ENCODE measurements at regions not wholly inside any gene's neighbourhood (a gene's known extent, or its start where the extent isn't known, plus 50 kb on each side); places are given as distances from the start of the nearest gene placed in this dataset.

DNA sequence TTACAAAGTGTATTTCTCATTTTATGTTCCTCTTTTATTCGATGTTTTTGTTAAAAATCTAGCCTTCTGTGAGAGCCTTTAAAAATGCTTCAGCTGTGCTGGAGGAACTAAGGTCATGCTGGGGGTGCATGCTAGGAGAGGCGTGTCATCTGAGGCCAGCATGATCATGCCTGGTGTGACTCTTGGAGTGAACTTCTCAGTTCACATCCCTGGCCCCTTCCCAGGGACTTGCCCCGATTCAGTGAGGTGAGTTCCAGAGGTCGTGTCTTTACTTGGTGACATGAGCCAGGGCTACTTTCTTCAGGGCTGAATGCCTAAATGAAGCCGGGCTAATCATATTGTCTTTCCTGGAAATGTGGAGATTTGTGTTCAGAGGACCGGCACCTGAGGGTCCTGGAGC is 264.9 kb downstream of the MREG start:
- H3K4me3 ChIP-seq, result no peak overlapping the region
- in situ Hi-C loops (cut with MboI), result no loop called here
- no peaks in the 10 kb centered on the region; a peak in 1 of 4 replicates for H3K27me3 ChIP-seq (replicated peaks in 1 of 2; ENCODE audit: control insufficient read depth in 2 of 2, insufficient read depth in 2 of 2, low read length in 1 of 2)
- ChIA-PET SMC1A (ENCODE audit: uncharacterized antibody, unreplicated experiment) (interaction anchor here (0.5 to 2.7 kb wide), 6 partner anchors 12 to 170 kb away, joined by 4 to 14 read pairs (median 6); no protein-coding TSS in a partner anchor), RAD21 (ENCODE audit: unreplicated experiment) (interaction anchor here (1.1 to 1.4 kb wide), 3 partner anchors 19 to 147 kb away, joined by 3 read pairs; no protein-coding TSS in a partner anchor), POLR2A (no interaction called here), CTCF (interaction anchor here (0.9 kb wide), 1 partner anchor 82 kb away, joined by 3 read pairs; no protein-coding TSS in a partner anchor)
- no peak for TF ChIP-seq NRF1 (conservative IDR thresholded peaks at IDR 0.05; ENCODE audit: low read depth, low read length)
- TF ChIP-seq, protein P1, sequence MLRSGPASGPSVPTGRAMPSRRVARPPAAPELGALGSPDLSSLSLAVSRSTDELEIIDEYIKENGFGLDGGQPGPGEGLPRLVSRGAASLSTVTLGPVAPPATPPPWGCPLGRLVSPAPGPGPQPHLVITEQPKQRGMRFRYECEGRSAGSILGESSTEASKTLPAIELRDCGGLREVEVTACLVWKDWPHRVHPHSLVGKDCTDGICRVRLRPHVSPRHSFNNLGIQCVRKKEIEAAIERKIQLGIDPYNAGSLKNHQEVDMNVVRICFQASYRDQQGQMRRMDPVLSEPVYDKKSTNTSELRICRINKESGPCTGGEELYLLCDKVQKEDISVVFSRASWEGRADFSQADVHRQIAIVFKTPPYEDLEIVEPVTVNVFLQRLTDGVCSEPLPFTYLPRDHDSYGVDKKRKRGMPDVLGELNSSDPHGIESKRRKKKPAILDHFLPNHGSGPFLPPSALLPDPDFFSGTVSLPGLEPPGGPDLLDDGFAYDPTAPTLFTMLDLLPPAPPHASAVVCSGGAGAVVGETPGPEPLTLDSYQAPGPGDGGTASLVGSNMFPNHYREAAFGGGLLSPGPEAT (IDR thresholded peaks at IDR 0.05; ENCODE audit: low read depth), result no peak
- no peak for TF ChIP-seq ZNF24 (IDR thresholded peaks at IDR 0.05)
- no peak for TF ChIP-seq POU2F2 (IDR thresholded peaks at IDR 0.05; ENCODE audit: borderline replicate concordance, low read depth, low read length)
- no peak for TF ChIP-seq CBX5 (IDR thresholded peaks at IDR 0.05; ENCODE audit: low read depth)
- TF ChIP-seq, protein P2, sequence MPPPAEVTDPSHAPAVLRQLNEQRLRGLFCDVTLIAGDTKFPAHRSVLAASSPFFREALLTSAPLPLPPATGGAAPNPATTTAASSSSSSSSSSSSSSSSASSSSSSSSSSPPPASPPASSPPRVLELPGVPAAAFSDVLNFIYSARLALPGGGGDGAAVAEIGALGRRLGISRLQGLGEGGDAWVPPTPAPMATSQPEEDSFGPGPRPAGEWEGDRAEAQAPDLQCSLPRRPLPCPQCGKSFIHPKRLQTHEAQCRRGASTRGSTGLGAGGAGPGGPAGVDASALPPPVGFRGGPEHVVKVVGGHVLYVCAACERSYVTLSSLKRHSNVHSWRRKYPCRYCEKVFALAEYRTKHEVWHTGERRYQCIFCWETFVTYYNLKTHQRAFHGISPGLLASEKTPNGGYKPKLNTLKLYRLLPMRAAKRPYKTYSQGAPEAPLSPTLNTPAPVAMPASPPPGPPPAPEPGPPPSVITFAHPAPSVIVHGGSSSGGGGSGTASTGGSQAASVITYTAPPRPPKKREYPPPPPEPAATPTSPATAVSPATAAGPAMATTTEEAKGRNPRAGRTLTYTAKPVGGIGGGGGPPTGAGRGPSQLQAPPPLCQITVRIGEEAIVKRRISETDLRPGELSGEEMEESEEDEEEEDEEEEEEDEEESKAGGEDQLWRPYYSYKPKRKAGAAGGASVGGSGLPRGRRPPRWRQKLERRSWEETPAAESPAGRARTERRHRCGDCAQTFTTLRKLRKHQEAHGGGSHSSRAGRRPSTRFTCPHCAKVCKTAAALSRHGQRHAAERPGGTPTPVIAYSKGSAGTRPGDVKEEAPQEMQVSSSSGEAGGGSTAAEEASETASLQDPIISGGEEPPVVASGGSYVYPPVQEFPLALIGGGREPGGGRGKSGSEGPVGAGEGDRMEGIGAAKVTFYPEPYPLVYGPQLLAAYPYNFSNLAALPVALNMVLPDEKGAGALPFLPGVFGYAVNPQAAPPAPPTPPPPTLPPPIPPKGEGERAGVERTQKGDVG (CRISPR knock-in tag; IDR thresholded peaks at IDR 0.05), result no peak
- TF ChIP-seq ZNF274 (IDR thresholded peaks at IDR 0.05; ENCODE audit: insufficient read depth, insufficient read length), result no peak
- TF ChIP-seq BHLHE40 (IDR thresholded peaks at IDR 0.05; ENCODE audit: borderline replicate concordance in 1 of 2, low read depth in 2 of 2, low read length in 1 of 2), result no peak
- TF ChIP-seq EP300 (IDR thresholded peaks at IDR 0.05; ENCODE audit: borderline replicate concordance in 1 of 2, control insufficient read depth in 1 of 2, low read depth in 2 of 2, low read length in 2 of 2), result no peak
- TF ChIP-seq NFXL1 (IDR thresholded peaks at IDR 0.05; ENCODE audit: borderline replicate concordance), result no peak
- TF ChIP-seq POLR2AphosphoS5 (IDR thresholded peaks at IDR 0.05; ENCODE audit: low read length), result no peak
- TF ChIP-seq, protein P3, sequence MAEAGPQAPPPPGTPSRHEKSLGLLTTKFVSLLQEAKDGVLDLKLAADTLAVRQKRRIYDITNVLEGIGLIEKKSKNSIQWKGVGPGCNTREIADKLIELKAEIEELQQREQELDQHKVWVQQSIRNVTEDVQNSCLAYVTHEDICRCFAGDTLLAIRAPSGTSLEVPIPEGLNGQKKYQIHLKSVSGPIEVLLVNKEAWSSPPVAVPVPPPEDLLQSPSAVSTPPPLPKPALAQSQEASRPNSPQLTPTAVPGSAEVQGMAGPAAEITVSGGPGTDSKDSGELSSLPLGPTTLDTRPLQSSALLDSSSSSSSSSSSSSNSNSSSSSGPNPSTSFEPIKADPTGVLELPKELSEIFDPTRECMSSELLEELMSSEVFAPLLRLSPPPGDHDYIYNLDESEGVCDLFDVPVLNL (IDR thresholded peaks at IDR 0.05; ENCODE audit: low read depth, low read length), result no peak
- TF ChIP-seq, protein P4, sequence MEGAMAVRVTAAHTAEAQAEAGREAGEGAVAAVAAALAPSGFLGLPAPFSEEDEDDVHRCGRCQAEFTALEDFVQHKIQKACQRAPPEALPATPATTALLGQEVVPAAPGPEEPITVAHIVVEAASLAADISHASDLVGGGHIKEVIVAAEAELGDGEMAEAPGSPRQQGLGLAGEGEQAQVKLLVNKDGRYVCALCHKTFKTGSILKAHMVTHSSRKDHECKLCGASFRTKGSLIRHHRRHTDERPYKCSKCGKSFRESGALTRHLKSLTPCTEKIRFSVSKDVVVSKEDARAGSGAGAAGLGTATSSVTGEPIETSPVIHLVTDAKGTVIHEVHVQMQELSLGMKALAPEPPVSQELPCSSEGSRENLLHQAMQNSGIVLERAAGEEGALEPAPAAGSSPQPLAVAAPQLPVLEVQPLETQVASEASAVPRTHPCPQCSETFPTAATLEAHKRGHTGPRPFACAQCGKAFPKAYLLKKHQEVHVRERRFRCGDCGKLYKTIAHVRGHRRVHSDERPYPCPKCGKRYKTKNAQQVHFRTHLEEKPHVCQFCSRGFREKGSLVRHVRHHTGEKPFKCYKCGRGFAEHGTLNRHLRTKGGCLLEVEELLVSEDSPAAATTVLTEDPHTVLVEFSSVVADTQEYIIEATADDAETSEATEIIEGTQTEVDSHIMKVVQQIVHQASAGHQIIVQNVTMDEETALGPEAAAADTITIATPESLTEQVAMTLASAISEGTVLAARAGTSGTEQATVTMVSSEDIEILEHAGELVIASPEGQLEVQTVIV (IDR thresholded peaks at IDR 0.05; ENCODE audit: borderline replicate concordance, partially characterized antibody), result no peak
- no peak for TF ChIP-seq RFX5 (IDR thresholded peaks at IDR 0.05; ENCODE audit: low read depth, low read length)
- no peak for TF ChIP-seq CHD2 (IDR thresholded peaks at IDR 0.05; ENCODE audit: borderline replicate concordance, low read depth, low read length)
- TF ChIP-seq STAT1 (conservative IDR thresholded peaks at IDR 0.05), result no peak
- H4K20me1 ChIP-seq (ENCODE audit: control insufficient read depth, insufficient read depth), result no peaks in the 10 kb centered on the region; the same call in 1 of the 2 replicates
- no peaks in the 10 kb centered on the region for H3K4me1 ChIP-seq (ENCODE audit: control insufficient read depth, insufficient read depth, low read length)
- H3K27ac ChIP-seq (ENCODE audit: control insufficient read depth, insufficient read depth), result no peak overlapping the region
- H3K36me3 ChIP-seq (ENCODE audit: control insufficient read depth in 2 of 2, insufficient read depth in 2 of 2, low read length in 1 of 2), result no peaks in the 10 kb centered on the region
- H3K79me2 ChIP-seq (ENCODE audit: control insufficient read depth, insufficient read depth, low read length), result no peaks in the 10 kb centered on the region
- no TSS peak for BruUV-seq (replicated peaks)
- FAIRE-seq, result no peak
- ATAC-seq, result no peak
- intact Hi-C loops (cut with micrococcal nuclease; ENCODE audit: unreplicated experiment), result no loop called here
- no peak overlapping the region for H2AFZ ChIP-seq (ENCODE audit: control insufficient read depth, low read depth, low read length)
- 23% methylated on average over 6 of the region's 6 CpGs for WGBS (ENCODE audit: insufficient coverage, insufficient replicate concordance, low lambda C conversion rate, missing lambda C conversion rate)
- no peak overlapping the region for H3K9ac ChIP-seq (ENCODE audit: control insufficient read depth, insufficient read depth, low read length)
- no peak for DNase-seq (ENCODE audit: low read depth, low spot score)
- no peaks in the 10 kb centered on the region for H3K9me3 ChIP-seq (replicated peaks; ENCODE audit: control insufficient read depth, insufficient read depth, low read length)
- no peak overlapping the region for H3K4me2 ChIP-seq (ENCODE audit: control insufficient read depth, insufficient read depth)
